ACHN (cell line): ENCODE measurements at regions not wholly inside any gene's neighbourhood (a gene's known extent, or its start where the extent isn't known, plus 50 kb on each side); places are given as distances from the start of the nearest gene placed in this dataset.
"Not testable (repeated sequence)": the region's sequence is repeated elsewhere in the genome, so short reads cannot be mapped to it uniquely, and the experiment has no call there.

ENCODE experiments used
- DNase-seq: peaks from one replicate; pipeline ENCODE4 v3.0.0-alpha.2; 2015
- in situ Hi-C: cut with HindIII; loops from 2 replicates; pipeline ENCODE4 v1.10.0; 2017; ENCODE audit warnings: low sequenced_read_pairs, low pct_ligation_motif_present, low pct_unique_long_range_greater_than_20kb

DNA sequence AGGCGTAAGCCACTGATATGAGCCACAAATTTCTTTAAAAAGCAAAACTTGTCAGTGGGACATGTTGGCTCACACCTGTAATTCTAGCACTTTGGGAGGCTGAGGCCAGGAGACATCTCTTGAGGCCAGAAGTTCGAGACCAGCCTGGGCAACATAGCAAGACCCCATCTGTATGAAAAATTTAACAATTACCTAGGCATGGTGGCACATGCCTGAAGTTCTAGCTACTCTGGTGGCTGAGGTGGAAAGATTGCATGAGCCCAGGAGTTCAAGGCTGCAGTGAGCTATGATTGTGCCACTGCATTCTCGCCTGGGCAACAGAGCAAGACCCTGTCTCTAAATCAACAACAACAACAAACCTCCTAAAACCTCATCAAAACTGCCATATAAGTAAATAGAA lies 147.6 kb upstream of the BARHL2 start:
- DNase-seq, result no peak
- in situ Hi-C loops, result no loop called here

DNA sequence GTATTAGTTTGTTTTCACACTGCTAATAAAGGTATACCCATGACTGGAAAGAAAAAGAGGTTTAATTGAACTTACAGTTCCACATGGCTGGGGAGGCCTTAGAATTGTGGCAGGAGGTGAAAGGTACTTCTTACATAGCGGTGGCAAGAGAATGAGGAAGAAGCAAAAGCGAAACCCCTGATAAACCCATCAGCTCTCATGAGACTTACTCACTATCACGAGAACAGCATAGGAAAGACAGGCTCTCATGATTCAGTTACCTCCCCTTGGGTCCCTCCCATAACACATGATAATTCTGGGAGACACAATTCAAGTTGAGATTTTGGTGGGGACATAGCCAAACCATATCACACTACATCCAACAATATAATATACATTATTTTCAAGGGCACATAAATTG lies 145.7 kb upstream of the BARHL2 start:
- in situ Hi-C loops, result no loop called here
- no peak for DNase-seq

DNA sequence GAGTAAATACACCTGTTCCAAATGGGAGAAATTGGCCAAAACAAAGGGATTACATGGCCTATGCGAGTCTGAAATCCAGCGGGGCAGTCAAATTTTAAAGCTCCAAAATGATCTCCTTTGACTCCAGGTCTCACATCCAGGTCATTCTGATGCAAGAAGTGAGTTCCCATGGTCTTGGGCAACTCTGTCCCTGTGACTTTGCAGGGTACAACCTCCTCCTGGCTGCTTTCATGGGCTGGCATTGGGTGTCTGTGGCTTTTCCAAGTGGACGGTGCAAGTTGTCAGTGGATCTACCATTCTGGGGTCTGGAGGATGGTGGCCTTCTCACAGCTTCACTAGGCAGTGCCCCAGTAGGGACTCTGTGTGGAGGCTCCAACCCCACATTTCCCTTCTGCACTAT lies 144.3 kb upstream of the BARHL2 start:
- in situ Hi-C loops, DNase-seq: not testable (repeated sequence)

DNA sequence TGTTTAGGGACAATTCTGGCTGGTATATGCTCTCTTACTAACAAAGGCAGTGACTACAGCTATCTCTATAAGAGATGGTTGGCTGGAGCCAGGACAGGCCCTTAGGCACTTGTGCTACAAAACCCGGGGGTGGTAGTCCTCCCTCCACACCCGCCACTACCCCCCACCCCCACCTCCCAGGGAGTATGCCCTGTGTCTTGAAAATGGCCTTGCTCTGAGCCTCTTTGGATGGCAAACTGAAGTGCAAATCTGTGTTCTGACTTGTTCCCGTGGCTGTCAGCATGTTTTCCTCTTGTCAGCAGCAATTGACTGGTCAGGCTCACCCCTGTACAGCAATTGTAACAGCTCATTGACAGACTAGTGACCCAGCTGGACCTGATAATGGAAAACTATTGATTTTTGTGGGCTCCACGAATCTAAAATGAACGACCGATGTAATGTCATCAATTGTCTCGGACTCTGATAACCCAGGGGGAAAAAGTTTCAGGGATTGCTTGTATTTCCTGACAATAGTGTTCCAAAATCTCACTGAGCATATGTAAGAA lies 139.4 kb upstream of the BARHL2 start:
- DNase-seq, result no peak
- in situ Hi-C loops, result no loop called here

DNA sequence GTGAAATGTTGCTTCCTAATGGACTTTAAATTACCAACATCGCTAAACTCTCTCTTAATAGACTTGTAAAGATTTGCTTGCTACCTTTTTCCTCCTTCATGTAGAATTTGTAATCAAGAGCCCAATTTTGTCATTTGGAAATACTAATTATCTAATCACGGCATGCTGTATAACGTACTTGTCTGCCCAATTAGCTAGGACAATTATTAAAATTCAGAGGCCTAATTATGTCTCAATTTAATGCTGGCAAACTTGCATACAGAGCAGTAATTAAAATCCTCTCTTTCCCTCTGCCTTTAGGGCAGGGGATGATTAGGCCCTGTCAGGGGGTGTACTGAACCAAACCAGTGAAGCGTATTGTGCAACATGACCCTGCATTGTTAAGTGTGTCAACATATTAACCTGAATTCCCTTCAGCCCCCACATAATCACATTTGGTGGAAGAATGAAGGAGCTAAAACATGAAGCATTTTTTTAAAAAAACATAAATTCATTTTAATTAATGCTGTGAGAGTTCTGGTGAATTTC lies 137.4 kb upstream of the BARHL2 start:
- in situ Hi-C loops, result no loop called here
- DNase-seq, result no peak

DNA sequence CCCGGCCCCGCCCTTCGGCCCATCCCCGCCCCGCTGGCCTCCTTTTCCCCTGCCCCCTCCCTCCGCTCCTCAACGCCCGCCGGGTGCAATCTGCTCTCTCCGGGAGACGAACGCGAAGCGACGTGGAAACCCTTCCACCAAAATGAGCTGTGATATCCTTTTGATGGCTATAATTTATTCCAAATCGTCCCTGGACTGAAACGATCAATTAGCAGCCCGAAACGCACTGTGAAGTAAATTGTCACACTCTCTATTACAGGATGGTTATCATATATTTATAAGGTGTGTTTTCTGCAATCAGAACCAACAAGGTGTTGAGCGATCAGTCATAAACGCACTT lies 134.6 kb upstream of the BARHL2 start:
- in situ Hi-C loops, result no loop called here
- DNase-seq, result no peak

DNA sequence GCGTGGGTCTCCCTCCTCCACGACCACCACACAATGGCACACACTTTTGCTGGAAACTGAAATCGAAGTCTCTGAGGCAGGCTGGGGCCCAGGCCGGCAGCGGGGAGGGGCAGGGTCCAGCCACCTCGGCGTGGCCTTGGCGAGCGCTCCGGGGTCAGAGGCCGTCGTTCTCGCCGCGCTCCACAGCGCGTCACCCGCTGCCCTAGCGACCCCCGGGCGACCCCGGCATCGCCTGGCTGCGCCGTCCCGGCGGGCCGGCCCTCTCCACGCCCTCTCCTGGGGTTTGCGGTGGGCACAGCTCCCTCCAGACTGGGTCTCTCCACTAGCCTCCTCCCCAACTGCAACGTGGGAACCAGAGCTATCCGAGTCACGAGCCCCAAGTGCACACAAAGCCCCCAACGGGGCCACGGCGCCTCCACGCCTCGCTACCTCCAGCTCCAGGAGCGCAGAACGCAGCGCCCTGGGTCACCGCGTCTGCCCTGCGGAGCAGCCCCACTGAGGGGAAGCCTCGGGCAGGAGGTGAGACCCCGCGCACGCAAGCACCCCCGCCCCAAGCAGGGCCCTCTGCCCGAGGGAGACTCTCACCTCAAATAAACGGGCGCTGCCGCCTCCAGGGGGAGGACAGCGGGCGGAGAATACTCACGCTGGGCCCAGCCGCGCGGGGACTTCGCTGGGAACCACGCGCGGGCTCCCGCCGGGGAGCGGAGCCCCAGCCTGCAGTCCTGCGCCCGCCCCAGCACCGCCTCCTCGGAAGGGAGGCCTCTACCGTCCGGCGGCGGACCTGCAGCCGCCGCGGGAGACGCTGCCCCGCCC lies 134.0 kb upstream of the BARHL2 start:
- in situ Hi-C loops, result no loop called here

DNA sequence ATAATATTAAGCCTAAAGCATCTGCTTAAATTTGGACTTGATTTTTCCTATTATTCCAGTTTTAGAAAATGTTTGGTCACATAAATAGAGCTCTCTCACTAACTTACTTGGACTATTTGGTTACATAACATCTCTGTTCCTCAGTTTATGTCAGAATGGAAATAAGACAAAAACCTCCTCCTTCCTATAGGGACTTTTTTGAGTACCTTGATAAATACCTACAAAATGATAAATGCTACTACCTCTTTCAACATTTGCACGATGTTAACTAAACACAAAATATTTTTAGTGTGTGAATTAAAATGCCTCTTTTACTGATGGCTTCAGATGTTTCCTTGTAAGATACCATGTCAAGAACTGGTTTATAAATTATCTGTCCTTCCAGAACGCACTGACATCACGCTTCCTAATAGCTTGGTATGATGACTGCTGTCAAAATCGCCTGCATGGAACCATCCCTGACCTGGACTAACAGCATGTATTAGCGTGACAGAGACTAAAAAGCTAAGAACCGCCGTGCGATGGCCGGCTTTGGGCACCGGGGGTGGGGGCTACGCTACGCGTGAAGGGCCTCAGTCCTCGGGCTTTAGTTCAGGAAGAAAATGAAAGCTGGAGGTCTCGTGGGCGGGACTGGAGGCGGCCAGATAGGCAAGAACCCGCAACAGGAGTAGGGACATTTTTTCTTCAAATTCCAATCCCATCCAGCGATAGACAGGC lies 133.2 kb upstream of the BARHL2 start:
- in situ Hi-C loops, result no loop called here
- DNase-seq, result no peak

More for the DNA sequence above, 134.0 kb upstream of the BARHL2 start:
- peak; percentile 73 for DNase-seq

DNA sequence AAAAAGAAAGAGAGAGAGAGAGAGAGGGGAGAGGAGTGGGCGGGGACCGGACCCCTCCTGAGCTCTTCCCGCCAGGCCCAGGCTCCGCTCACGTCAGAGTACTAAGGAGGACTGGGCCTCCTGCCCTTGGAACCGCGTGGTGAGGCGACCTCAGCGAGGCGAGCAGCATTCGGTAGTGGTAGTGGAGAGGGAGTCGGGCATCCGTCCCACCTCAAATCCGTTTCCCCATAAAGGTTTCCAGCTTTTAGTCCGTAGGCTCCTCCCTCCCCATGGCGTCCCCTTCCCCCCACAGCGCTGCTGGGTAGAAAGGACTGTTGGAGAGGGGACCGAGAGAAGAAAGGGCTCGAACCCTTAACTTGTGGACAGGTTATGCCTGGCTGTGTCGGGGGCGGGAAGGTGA lies 124.4 kb upstream of the BARHL2 start:
- DNase-seq, result no peak
- in situ Hi-C loops, result no loop called here

DNA sequence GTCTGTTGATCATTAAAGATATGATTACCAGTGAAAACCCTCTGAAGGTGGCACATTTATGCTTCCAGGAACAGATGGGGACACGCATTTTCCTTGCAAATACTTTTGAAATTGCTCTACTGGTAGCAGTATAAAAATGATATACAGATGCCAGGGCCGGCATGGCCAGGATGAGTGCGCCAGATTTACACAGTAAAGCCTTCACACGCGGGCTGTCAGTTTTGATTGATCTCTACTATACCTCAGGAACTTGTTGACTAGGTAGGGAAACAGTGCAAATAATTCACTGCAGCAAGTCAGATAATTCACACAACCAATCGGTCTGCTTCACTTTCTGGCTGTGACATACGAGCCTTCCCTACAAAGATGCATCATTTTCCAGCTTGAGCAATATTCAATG lies 123.2 kb upstream of the BARHL2 start:
- no peak for DNase-seq
- in situ Hi-C loops, result no loop called here

DNA sequence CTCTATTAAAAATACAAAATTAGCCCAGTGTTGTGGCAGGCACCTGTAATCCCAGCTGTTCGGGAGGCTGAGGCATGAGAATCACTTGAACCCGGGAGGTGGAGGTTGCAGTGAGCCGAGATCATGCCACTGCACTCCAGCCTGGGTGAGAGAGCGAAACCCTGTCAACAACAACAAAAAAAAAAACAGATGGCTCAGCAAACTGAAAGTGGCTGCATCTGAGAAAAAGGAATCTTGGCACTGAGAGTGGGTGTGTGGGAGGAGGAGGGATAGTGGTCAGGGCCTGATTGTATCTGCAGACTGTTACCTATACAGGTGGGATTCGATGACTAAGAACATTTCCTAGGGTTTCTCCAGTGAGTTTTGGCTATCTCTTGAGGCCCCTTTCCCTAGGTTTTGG lies 122.2 kb upstream of the BARHL2 start:
- in situ Hi-C loops, result no loop called here
- DNase-seq, result no peak

DNA sequence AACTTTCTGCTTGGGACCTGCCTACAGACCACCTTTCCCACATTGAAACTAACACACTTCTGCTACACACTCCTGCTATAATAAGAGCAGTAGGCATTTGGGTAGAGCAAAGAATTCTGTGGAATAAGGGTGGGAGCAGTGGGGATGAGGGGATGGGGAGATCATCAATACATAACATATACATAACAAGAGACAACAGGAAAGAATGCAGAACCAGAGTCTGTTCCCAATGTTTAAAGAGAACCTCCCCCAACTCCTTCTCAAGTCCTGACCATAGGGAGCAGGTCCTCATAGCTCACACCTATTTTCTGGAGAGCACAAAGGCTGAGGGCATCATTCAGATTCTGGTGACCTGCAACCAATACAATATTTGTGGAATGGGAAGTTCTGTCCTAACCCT lies 121.6 kb upstream of the BARHL2 start:
- DNase-seq, result no peak
- in situ Hi-C loops, result no loop called here

DNA sequence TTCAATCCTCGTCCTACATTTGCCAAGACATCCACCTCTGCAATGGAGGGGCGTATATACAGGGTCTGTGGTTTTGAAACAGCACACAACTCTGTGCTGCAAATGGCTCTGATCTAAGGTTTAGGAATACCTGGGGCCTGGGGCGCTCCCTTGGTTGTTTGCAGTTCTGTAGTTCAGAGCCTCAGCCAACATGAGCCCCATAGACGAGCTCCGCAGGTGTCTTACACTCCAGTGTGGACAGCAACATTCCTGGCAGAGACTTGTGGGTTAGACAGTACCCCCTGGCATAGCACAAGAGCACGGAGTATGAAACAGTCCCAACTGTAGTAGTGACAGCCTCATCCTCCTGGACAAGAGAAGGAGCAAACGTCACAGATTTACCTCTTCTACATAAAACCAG lies 120.3 kb upstream of the BARHL2 start:
- in situ Hi-C loops, result no loop called here
- DNase-seq, result no peak

DNA sequence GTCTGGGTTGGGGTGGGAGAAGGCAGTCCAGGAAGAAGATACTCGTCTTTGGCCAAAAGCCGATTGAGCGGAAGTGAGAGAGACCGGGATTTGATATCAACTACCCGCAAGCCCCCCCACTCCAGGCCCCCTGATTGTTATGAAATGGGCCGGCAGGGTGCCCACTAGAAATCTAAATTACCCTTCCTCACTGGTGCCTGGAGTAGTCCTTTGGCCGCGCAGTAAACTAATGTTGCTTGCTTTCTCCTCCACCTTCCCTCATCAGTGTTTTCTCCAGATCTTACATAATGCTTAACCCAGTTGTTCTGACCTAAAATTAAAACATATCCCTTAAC lies 119.2 kb upstream of the BARHL2 start:
- in situ Hi-C loops, result no loop called here
- no peak for DNase-seq

DNA sequence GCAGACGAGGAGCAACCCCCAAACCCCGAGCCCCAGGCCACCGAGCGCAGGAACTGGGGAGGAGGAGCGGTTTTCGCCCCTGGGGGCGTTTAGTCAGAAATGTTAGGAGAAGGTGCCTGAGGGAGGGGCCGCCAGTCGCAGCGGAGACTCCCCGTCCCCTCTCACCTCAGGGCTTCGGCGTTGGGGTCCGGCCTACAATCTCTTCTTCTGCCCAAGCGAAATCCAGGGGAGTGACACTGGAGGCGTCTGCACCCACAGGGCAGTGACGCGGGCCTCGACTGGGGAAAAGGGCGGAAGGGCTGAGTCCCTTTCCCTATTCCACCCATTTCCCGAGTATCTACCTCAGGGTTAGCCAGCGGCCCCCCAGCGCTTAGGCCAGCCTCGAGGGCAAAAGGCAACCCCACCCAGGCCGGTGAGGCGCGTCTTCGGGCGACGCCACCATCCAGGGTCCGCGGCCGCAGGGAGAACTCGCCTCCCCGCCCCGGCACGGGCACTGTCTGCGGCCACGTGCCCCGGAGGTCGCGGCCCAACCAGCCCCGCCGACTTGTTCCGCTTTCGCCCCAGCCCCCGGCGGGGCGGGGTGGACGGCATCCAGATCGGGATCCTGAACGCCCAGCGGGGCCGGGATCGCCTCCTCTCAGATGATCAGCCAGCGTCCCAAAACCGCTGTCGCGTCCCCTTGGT lies 118.7 kb upstream of the BARHL2 start:
- no peak for DNase-seq
- in situ Hi-C loops, result no loop called here

DNA sequence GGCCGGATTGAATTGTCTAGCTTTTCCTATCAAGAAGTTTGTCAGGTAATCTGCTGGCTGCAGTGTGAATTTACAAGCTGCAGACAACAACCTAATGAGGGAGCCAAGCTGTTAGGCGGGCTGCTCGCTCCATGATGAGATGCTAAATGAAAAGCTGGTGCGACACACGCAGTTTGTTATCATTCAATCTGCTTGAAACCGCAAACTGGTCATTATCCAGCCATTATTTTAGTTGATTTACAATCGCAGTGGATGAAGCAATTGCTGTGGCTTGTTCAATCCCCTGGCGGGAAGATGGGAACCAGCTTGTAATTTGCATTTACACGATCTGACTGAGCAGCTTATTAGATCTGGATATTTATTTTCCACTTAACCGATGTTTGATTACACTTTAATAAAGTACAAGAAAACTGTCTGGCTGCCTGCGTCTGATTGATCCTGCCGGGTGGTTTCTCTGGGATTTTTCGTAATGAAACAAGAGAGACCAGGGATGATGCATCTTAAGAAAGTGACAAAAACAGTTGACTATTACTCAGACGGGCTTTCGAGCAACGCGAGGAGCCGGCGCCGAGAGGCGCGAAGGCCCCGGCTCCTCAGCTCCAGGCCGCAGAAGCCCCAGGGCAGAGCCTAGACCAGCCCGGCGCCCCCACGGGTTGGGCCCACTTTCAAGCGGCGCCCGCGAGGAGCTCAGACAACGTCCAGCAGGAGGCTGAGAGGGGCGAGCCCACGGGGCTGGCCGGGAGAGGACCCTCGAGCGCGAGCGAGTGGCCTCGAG lies 118.0 kb upstream of the BARHL2 start:
- DNase-seq, result no peak
- in situ Hi-C loops, result no loop called here

DNA sequence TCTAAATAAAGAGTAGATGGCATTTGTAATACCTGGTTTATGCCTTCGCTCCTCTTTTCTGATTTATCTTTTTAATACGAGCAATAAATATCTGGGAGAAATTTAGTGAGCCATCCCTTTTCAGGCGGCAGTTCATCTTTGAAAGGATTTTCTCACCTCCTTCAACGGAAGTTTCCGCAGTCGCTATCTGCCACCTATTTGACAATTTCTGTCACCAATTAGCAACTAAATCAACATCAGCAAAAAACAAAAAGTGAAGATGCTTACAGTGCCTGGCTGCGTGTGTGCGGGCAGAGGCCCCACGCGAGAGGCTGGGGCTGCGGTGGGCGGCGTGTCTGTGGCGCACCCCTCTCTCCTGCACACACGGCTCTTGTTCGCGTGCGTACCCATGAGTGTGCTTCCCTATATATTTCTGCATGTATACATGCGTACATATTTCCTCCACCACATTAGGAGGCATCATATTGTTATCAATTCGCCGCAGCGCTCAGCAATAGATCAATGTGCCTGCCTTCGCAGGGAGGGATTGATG lies 117.3 kb upstream of the BARHL2 start:
- no peak for DNase-seq
- in situ Hi-C loops, result no loop called here

DNA sequence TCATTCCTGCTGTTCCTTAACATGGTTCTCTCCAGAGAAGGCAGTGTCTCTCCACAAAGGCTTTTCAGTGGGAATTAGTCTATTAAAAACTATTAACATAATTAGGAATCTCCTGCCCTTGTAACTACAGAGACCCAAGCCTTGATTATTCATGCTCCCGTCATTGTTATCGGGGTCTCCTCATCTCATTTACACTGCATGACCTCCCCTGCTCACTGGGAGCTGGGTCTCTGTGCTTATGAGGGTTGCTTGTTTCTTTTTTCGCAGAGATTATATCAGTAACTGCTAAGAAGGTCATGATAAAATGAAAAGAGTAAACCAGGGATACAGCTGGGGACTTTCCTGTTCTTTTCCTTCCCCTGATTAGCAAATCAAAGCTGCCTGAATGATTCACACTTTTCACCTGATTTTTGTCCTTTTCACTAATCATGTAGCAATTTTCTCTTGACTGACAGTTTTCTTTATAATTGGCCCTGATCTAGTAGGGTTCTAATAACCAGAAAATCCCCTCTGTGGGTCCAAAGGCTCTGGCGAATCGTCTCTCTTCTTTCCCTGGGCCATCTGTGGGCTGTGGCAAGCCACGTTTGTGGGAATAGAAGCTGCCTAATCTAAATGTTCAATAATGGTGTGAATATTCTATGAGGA lies 116.5 kb upstream of the BARHL2 start:
- in situ Hi-C loops, result no loop called here
- DNase-seq, result no peak
